ENCODE measurements at regions not wholly inside any gene's neighbourhood (a gene's known extent, or its start where the extent isn't known, plus 50 kb on each side); places are given as distances from the start of the nearest gene placed in this dataset.
"Not testable (repeated sequence)": the region's sequence is repeated elsewhere in the genome, so short reads cannot be mapped to it uniquely, and the experiment has no call there.

DNA sequence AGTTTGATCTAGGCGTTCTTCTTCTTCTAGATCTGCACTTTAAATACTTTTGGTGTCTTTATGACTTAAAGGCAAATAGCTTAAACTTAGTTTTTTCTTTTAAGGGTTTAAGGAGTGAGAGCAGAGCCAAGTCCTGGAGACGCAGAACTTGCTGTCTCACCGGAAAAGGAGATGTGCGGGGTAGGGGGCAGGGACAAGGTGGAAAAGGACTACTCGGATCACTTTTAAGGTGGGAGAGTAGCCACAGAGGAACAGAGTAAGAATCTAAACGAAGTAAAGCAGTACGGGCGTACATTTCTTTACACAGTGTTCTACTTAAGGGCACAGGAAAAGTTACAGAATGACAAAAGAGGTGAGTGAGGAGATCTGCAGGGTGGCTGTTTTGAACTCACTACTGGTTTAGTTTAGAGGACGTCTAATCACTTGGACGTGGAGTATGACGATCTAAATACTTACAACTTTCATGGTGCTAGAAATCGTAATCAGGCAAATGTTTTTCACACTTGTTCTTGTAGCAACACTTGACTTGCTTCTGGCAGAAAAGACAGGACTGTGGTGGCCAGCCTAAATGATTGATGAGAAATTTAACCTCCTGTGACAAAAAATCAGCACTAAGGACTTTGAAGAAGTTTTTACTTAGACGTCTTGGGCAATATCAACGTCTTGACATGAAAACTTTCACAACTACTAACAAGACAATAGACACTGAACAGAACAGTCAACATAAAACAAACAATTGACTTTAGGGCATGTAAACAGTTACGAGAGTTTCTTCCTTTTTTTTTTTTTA, 127.0 kb downstream of the ART5 start:
- DNase-seq (ENCODE audit: low spot score) = not testable (repeated sequence)

GRCh38 chr11:3513311-3513710, 128.5 kb downstream of the ART5 start:
- not testable (repeated sequence) for DNase-seq (ENCODE audit: low spot score)

- DNase-seq (ENCODE audit: low spot score) = not testable (repeated sequence)
These were observed 129.0 kb downstream of the ART5 start for GRCh38 chr11:3512751-3513150.

DNA sequence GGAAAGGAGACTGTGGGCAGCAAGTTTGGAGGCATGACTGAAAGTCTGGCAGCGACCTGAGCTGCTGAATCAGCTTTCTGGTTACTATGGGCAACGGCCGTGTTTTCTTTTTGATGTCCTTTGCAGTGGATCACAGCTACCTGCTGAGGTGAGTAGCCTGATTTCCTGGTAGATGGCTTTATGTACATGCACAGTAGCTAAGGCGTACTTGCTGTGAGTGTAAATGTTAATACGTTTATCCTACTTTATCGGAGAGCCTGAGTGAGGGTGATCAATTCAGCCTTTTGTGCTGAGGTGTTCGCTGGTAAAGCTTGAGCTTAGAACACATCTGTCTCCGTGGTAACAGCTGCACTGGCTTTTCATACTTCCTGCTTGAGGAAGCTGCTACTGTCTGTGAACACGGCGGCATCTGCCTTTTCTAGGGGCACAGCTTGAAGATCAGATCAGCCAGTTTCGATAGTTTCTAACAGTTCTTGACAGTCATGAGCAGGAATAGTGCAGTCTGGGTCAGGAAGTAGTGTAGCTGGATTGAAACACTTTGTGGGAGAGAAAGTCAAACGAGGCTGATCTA, 129.6 kb downstream of the ART5 start:
- DNase-seq (ENCODE audit: low spot score) = peak; percentile 35

GRCh38 chr11:3511416-3512132, 130.2 kb downstream of the ART5 start:
- not testable (repeated sequence) for DNase-seq (ENCODE audit: low spot score)

DNA sequence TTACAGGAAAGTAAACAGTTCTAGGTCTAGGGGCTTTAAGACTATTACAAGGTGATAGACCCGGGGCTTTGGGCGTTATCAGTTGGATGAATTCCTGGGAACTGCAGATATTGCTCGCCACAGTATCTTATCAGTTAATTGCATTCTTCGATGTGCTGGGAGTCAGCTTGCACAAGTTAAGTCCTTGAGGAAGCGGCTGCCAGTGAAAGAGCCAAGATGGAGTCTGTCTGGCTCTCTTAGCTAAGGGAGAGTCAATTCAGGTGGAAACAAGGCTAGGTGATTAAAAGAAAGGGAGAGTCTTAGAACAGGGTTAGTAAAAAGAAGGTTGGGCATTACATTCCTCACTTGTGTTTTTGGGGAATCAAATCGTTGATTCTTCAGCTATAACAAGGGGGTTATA, 130.6 kb upstream of the ZNF195 start:
- DNase-seq (ENCODE audit: low spot score) = not testable (repeated sequence)

DNA sequence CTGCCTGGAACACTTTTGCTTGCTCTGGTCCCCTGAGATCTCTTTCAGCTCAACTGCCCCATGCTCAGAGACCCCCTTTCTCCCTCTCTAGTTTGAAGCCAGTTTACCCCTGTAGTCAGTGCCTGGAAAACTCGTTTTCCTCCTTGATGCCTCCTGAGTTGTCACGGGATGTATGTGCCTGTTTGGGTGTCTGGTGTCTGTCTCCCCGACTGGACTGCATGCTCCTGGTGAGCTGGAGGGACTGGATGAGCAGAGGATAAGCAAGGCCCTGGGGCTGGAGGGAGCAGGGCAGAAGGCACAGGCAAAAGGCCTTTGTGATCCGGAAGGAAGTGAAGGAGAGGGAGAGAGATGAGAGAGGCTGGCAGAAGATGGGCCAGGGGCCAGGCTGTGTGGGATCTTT, 120.3 kb upstream of the ZNF195 start:
- not testable (repeated sequence) for DNase-seq (ENCODE audit: low spot score)

DNA sequence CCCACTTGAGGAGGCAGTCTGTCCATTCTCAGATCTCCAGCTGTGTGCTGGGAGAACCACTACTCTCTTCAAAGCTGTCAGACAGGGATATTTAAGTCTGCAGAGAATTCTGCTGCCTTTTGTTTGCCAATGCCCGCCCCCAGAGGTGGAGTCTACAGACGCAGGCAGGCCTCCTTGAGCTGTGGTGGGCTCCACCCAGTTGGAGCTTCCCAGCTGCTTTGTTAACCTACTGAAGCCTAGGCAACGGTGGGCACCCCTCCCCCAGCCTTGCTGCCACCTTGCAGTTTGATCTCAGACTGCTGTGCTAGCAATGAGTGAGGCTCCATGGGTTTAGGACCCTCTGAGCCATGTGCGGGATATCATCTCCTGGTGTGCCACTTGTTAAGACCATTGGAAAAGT, 119.4 kb upstream of the ZNF195 start:
- not testable (repeated sequence) for DNase-seq (ENCODE audit: low spot score)

GRCh38 chr11:3493152-3493551, 114.2 kb upstream of the ZNF195 start:
- DNase-seq (ENCODE audit: low spot score) = not testable (repeated sequence)

DNA sequence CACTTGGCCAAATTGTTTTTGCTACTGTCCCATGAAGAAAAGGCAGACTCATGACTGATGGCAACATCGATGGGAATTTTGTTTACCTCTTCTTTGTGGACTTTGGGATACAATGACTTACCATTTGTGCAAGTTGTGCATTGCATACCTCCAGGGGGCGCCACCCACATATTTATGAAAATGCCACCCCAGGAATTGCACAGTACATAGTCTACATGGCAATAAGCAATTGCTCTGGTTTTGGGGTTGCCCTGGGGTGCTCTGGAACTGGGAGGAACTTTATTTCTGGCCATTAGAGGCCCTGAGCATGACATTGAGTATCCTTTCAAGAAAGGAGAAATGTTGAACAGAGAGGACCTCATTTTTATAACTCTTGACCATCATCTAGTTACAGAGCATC, 109.1 kb upstream of the ZNF195 start:
- not testable (repeated sequence) for DNase-seq (ENCODE audit: low spot score)

DNA sequence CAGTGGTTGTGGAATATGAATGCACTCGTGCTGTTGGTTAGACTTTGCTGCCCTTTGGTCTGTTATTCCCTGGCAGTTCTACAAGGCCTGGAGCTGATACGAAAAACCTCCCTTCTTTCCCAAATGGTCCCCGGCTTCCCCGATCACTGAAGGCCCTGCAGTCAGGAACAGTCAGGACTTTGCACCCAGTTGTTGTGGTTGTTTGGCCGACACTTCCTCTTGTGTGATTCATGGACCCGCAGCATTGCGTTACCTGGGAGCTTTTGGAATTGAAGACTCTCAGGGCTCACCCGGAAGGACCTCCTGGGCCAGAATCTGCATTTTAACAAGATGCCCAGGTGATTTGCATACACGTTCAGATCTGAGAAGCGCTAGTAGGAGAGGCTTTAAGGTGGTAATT, 106.8 kb upstream of the ZNF195 start:
- not testable (repeated sequence) for DNase-seq (ENCODE audit: low spot score)

DNA sequence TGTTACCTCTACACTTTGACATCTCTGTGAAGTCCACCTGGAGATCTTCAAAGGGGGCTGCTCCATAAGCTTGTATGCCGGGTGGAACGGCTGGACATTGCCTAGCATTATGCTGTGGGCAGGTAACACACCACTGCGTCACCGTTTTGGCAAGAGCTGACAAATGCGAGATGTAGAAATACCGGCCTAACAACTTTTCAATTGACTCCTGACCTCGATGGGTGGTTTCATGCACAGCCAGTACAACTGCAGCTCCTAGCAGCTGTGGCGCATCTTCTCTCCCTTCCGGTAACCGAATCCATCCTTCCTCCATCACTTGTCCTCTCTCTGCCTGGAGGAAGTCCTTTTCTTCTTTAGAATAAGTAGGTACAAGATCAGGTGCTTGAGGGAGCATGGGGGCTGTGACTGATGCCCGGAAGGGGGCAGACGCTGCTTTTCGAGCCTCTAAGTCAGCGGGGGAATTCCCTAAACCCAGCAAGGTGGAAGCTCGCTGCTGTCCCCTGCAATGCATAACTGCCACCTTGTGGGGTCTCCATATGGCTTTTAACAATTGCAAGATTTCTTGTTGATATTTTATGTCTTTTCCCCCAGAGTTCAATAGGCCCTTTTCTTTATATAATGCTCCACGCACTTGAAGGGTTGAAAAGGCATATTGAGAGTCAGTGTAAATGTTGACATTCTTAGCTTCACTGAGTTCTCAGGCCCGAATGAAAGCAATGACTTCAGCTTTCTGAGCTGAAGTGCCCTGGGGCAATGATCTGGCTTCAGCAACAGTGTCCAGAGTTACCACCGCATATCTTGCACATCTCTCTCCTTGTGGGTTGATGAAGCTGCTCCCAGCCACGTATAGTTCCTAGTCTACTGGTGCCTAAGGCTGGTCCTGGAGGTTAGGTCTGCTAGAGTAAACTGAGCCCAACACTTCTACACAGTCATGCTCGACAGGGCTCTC, 98.3 kb upstream of the ZNF195 start:
- not testable (repeated sequence) for DNase-seq (ENCODE audit: low spot score)

DNA sequence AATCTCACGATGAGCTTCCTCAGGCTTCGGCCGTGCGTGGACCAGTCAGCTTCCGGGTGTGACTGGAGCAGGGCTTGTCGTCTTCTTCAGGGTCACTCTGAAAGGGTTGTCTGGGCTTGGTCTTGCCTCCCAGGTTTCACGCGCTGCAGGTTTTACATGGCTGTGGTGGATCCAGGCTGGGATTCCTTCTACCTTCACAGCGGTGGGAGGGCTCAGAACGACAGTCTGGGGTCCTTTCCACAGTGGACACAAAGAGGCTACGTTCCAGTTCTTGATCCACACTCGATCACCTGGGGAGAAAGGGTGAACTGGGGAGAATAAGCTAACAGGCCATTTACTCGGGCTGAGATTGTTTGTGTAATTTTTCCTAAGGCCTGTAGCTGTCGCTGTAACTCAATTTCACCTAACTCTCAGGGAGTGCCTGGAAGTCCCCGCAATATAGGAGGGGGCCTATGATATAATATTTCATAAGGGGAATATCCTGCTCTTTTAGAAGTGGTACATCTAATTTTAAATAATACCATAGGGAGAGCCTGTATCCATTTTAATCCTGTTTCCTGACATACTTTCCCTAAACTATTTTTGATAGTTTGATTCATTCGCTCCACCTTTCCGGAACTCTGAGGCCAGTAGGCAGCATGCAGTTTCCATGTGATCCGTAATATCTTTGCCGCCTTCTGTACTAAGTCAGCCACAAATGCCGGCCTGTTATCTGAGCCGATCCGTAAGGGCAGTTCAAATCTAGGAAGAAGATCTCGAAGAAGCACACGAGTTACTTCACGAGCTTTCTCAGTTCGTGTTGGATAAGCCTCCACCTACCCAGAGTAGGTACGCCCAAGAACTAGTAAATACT, 97.4 kb upstream of the ZNF195 start:
- DNase-seq (ENCODE audit: low spot score) = not testable (repeated sequence)

DNA sequence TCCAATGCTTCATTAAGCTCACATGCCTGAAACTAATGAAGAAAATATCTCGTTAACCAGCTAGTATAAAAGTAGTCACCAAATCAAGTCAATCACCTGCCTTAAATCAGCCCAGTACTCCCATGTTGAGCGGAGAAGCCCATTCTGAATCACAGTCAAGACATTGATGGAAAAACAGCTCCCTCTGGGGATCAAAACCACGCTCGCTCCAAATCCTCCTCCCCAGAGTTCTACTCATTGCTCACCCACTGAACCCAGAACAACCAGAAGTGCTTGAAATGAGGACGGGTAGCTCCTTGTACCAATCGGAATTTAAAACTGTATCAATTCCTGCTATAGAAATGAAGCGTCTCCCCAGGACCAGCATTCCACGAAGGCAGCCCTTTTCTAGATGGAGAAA, 90.0 kb upstream of the ZNF195 start:
- not testable (repeated sequence) for DNase-seq (ENCODE audit: low spot score)

DNA sequence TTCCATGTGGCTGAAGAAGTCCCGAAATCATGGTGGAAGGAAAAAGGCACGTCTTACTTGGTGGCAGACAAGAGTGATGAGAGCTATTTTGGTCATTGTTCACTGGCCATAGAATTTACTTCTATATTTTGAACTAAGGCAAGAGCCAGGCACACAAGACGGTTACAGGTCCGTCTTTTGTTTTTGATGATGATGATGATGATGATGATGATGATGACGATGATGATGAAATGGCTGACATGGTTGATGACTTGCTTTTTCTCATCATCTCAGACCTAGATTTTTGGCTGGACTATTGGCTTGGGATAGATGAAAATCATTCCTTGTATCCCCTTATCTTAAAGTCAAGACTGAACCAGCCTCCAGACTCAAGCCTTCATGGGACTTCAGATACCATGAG, 88.7 kb upstream of the ZNF195 start:
- DNase-seq (ENCODE audit: low spot score) = not testable (repeated sequence)

GRCh38 chr11:3455666-3456065, 76.7 kb upstream of the ZNF195 start:
- not testable (repeated sequence) for DNase-seq (ENCODE audit: low spot score)

DNA sequence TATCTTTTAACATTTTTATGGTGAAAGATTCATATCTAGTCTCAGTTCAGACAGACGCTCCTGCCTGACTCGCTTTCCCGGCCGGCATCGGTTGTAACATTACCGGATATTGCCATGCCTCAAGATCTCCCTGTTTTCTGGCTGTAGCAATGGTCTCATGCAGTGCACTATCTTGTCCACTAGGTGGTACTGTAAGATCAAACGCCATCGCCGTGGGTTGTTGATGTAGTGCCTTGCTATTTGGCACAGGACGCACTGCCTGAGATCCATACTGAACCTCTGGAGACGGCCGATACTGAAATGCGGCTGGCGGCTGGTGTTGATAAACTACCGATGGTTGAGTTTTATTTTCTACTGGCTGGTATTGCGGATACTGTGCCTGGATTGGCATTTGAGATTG, 75.9 kb upstream of the ZNF195 start:
- peak; percentile 18 for DNase-seq (ENCODE audit: low spot score)

GRCh38 chr11:3453596-3454256, 74.8 kb upstream of the ZNF195 start:
- not testable (repeated sequence) for DNase-seq (ENCODE audit: low spot score)

GRCh38 chr11:3450822-3451221, 71.9 kb upstream of the ZNF195 start:
- DNase-seq (ENCODE audit: low spot score) = not testable (repeated sequence)

GRCh38 chr11:3445535-3445934, 66.6 kb upstream of the ZNF195 start:
- DNase-seq (ENCODE audit: low spot score) = not testable (repeated sequence)
